ENCODE measurements at regions not wholly inside any gene's neighbourhood (a gene's known extent, or its start where the extent isn't known, plus 50 kb on each side); places are given as distances from the start of the nearest gene placed in this dataset.

GRCh38 chr7:98559219-98559618 lies 57.9 kb upstream of the NPTX2 start:
- TF ChIP-seq CTCF (IDR thresholded peaks at IDR 0.05; ENCODE audit: poor library complexity) (no peak), EZH2 (IDR thresholded peaks at IDR 0.05; ENCODE audit: borderline replicate concordance) (no peak)
